ENCODE measurements at regions not wholly inside any gene's neighbourhood (a gene's known extent, or its start where the extent isn't known, plus 50 kb on each side); places are given as distances from the start of the nearest gene placed in this dataset.

- H3K36me3 ChIP-seq (ENCODE audit: low read length): no peaks in the 10 kb centered on the region
- no peak for TF ChIP-seq EZH2phosphoT487 (conservative IDR thresholded peaks at IDR 0.05; ENCODE audit: low read length)
- TF ChIP-seq CTCF (IDR thresholded peaks at IDR 0.05; ENCODE audit: insufficient read depth, low read length, poor library complexity, severe bottlenecking): no peak
- no peak overlapping the region for H3K4me3 ChIP-seq (ENCODE audit: insufficient read depth, low read length, poor library complexity, severe bottlenecking)
These were observed 231.5 kb downstream of the C6orf118 start for GRCh38 chr6:165077876-165078275.

GRCh38 chr6:165071906-165072305 is 237.5 kb downstream of the C6orf118 start:
- Histone ChIP-seq H3K27me3 (ENCODE audit: low read length) (no peaks in the 10 kb centered on the region), H2AFZ (ENCODE audit: low read depth, low read length, severe bottlenecking) (no peak overlapping the region), H3K4me2 (ENCODE audit: low read depth, low read length, poor library complexity, severe bottlenecking) (no peak overlapping the region), H3K36me3 (ENCODE audit: low read length) (no peaks in the 10 kb centered on the region), H4K20me1 (ENCODE audit: low read depth, low read length) (no peaks in the 10 kb centered on the region), H3K9ac (ENCODE audit: low read length) (no peak overlapping the region), H3F3A (ENCODE audit: insufficient read depth) (no peaks in the 10 kb centered on the region), H3K79me2 (ENCODE audit: insufficient read depth, low read length) (no peaks in the 10 kb centered on the region), H3K27ac (ENCODE audit: low read depth, low read length) (no peak overlapping the region), H3K9me2 (replicated peaks; ENCODE audit: insufficient read depth, low read length) (no peaks in the 10 kb centered on the region), H3K4me3 (ENCODE audit: insufficient read depth, low read length, poor library complexity, severe bottlenecking) (no peak overlapping the region), H3K9me3 (ENCODE audit: insufficient read depth, low read length) (no peaks in the 10 kb centered on the region)
- no peak for TF ChIP-seq EZH2phosphoT487 (conservative IDR thresholded peaks at IDR 0.05; ENCODE audit: low read length)
- TF ChIP-seq CTCF (IDR thresholded peaks at IDR 0.05; ENCODE audit: insufficient read depth, low read length, poor library complexity, severe bottlenecking): no peak

More at GRCh38 chr6:165077876-165078275, 231.5 kb downstream of the C6orf118 start:
- H3K9ac ChIP-seq (ENCODE audit: low read length): no peak overlapping the region
- no peaks in the 10 kb centered on the region for H3K9me2 ChIP-seq (replicated peaks; ENCODE audit: insufficient read depth, low read length)
- H4K20me1 ChIP-seq (ENCODE audit: low read depth, low read length): no peaks in the 10 kb centered on the region
- no peaks in the 10 kb centered on the region for H3K9me3 ChIP-seq (ENCODE audit: insufficient read depth, low read length)
- no peaks in the 10 kb centered on the region for H3F3A ChIP-seq (ENCODE audit: insufficient read depth)
- no peak overlapping the region for H2AFZ ChIP-seq (ENCODE audit: low read depth, low read length, severe bottlenecking)
- H3K27ac ChIP-seq (ENCODE audit: low read depth, low read length): no peak overlapping the region
- H3K4me2 ChIP-seq (ENCODE audit: low read depth, low read length, poor library complexity, severe bottlenecking): no peak overlapping the region
- H3K27me3 ChIP-seq (ENCODE audit: low read length): no peaks in the 10 kb centered on the region
- H3K79me2 ChIP-seq (ENCODE audit: insufficient read depth, low read length): no peaks in the 10 kb centered on the region

- no peaks in the 10 kb centered on the region for H3K36me3 ChIP-seq (ENCODE audit: low read length)
These were observed 248.7 kb downstream of the C6orf118 start for GRCh38 chr6:165060720-165061119.

More at GRCh38 chr6:165060720-165061119, 248.7 kb downstream of the C6orf118 start:
- Histone ChIP-seq H3K4me2 (ENCODE audit: low read depth, low read length, poor library complexity, severe bottlenecking) (no peak overlapping the region), H3K9me3 (ENCODE audit: insufficient read depth, low read length) (no peaks in the 10 kb centered on the region), H2AFZ (ENCODE audit: low read depth, low read length, severe bottlenecking) (no peak overlapping the region), H3K27ac (ENCODE audit: low read depth, low read length) (no peak overlapping the region), H3K9me2 (replicated peaks; ENCODE audit: insufficient read depth, low read length) (no peaks in the 10 kb centered on the region), H4K20me1 (ENCODE audit: low read depth, low read length) (no peaks in the 10 kb centered on the region), H3F3A (ENCODE audit: insufficient read depth) (no peaks in the 10 kb centered on the region), H3K4me3 (ENCODE audit: insufficient read depth, low read length, poor library complexity, severe bottlenecking) (no peak overlapping the region), H3K27me3 (ENCODE audit: low read length) (no peaks in the 10 kb centered on the region), H3K9ac (ENCODE audit: low read length) (no peak overlapping the region), H3K79me2 (ENCODE audit: insufficient read depth, low read length) (no peaks in the 10 kb centered on the region)
- no peak for TF ChIP-seq EZH2phosphoT487 (conservative IDR thresholded peaks at IDR 0.05; ENCODE audit: low read length)
- no peak for TF ChIP-seq CTCF (IDR thresholded peaks at IDR 0.05; ENCODE audit: insufficient read depth, low read length, poor library complexity, severe bottlenecking)
